Chondrocyte (in vitro differentiated cells): ENCODE measurements at regions not wholly inside any gene's neighbourhood (a gene's known extent, or its start where the extent isn't known, plus 50 kb on each side); places are given as distances from the start of the nearest gene placed in this dataset.

Experiments used
- DNase-seq: peaks from one replicate; pipeline ENCODE4 v3.0.0; 2021; ENCODE audit warnings: mixed read lengths, low spot score
- H3K27ac Mint-ChIP-seq: one replicate; pipeline ENCODE4 v1.8.0; 2021; ENCODE audit warnings: mild to moderate bottlenecking, moderate library complexity, mixed read lengths; ENCODE audit not compliant: unreplicated experiment
- H3K27me3 Mint-ChIP-seq: 2 replicates; pipeline ENCODE4 v1.8.0; 2021; ENCODE audit warnings: low read depth, mixed read lengths
- H3K36me3 Mint-ChIP-seq: 2 replicates; pipeline ENCODE4 v1.8.0; 2021; ENCODE audit warnings: low read depth, mixed read lengths
- H3K4me1 Mint-ChIP-seq: 2 replicates; pipeline ENCODE4 v1.8.0; 2021; ENCODE audit warnings: low read depth, mild to moderate bottlenecking, mixed read lengths
- H3K4me3 Mint-ChIP-seq: one replicate; pipeline ENCODE4 v1.8.0; 2021; ENCODE audit warnings: mild to moderate bottlenecking, moderate library complexity, mixed read lengths; ENCODE audit not compliant: unreplicated experiment
- H3K9me3 Mint-ChIP-seq: 2 replicates; pipeline ENCODE4 v1.8.0; 2021; ENCODE audit warnings: low read depth, mixed read lengths
- TF ChIP-seq, protein P1 (sequence below): fragments of 200-600 bp; sonication (generic); IDR thresholded peaks from 2 replicates; pipeline ENCODE4 v1.5.0; 2021; ENCODE audit warnings: antibody characterized with exemption, mild to moderate bottlenecking, moderate library complexity

GRCh38 chr22:47389201-47389600 lies 626.8 kb downstream of the TBC1D22A start:
- Mint-ChIP-seq H3K27ac (no peak overlapping the region), H3K36me3 (no peaks in the 10 kb centered on the region), H3K27me3 (no peaks in the 10 kb centered on the region), H3K4me1 (no peaks in the 10 kb centered on the region), H3K9me3 (peaks cover under 1% of the 10 kb centered on the region), H3K4me3 (no peak overlapping the region)
- TF ChIP-seq, protein P1, sequence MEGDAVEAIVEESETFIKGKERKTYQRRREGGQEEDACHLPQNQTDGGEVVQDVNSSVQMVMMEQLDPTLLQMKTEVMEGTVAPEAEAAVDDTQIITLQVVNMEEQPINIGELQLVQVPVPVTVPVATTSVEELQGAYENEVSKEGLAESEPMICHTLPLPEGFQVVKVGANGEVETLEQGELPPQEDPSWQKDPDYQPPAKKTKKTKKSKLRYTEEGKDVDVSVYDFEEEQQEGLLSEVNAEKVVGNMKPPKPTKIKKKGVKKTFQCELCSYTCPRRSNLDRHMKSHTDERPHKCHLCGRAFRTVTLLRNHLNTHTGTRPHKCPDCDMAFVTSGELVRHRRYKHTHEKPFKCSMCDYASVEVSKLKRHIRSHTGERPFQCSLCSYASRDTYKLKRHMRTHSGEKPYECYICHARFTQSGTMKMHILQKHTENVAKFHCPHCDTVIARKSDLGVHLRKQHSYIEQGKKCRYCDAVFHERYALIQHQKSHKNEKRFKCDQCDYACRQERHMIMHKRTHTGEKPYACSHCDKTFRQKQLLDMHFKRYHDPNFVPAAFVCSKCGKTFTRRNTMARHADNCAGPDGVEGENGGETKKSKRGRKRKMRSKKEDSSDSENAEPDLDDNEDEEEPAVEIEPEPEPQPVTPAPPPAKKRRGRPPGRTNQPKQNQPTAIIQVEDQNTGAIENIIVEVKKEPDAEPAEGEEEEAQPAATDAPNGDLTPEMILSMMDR = no peak
- peak; percentile 72 for DNase-seq

DNA sequence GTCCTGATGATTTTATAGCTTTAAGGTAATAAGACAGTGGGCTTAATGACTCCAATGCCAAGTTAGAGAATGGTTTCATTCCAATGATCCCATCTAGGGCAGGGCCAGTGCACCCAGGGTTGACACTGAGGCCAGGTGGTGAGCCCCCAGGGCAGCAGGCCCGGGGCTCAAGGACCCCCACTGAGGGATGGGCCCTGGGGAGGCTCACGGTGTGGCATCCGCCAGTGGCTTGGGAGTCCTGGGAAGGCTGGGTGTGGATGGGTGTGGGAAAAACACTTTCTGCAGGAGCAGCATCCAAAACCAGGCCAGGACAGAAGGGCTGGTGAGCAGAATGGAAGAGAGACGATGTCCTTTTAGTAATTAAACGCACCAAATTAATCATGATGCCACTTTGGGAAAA lies 626.3 kb downstream of the TBC1D22A start:
- Mint-ChIP-seq H3K27me3 (no peaks in the 10 kb centered on the region), H3K9me3 (peaks cover 5% of the 10 kb centered on the region), H3K36me3 (no peaks in the 10 kb centered on the region), H3K4me3 (no peak overlapping the region), H3K4me1 (no peaks in the 10 kb centered on the region), H3K27ac (no peak overlapping the region)
- TF ChIP-seq, protein P1 = no peak
- peak; percentile 52 for DNase-seq

GRCh38 chr22:47388331-47388730 lies 625.9 kb downstream of the TBC1D22A start:
- Mint-ChIP-seq H3K4me1 (no peaks in the 10 kb centered on the region), H3K27ac (no peak overlapping the region), H3K36me3 (no peaks in the 10 kb centered on the region), H3K27me3 (no peaks in the 10 kb centered on the region), H3K9me3 (peaks cover 6% of the 10 kb centered on the region), H3K4me3 (no peak overlapping the region)
- peak; percentile 38 for DNase-seq
- TF ChIP-seq, protein P1 = no peak

GRCh38 chr22:47386812-47387510 lies 624.5 kb downstream of the TBC1D22A start:
- H3K4me3 Mint-ChIP-seq = no peak overlapping the region
- peaks cover 13% of the 10 kb centered on the region for H3K9me3 Mint-ChIP-seq
- peak; percentile 82 for DNase-seq

GRCh38 chr22:47384977-47385376 lies 622.5 kb downstream of the TBC1D22A start:
- peak; percentile 57 for DNase-seq
- no peaks in the 10 kb centered on the region for H3K4me1 Mint-ChIP-seq
- peaks cover 2% of the 10 kb centered on the region for H3K27me3 Mint-ChIP-seq
- H3K9me3 Mint-ChIP-seq = peaks cover 13% of the 10 kb centered on the region
- no peaks in the 10 kb centered on the region for H3K36me3 Mint-ChIP-seq
- no peak overlapping the region for H3K27ac Mint-ChIP-seq
- TF ChIP-seq, protein P1 = no peak
- no peak overlapping the region for H3K4me3 Mint-ChIP-seq

More at GRCh38 chr22:47386812-47387510, 624.5 kb downstream of the TBC1D22A start:
- no peaks in the 10 kb centered on the region for H3K36me3 Mint-ChIP-seq
- H3K27me3 Mint-ChIP-seq = peaks cover 2% of the 10 kb centered on the region
- H3K27ac Mint-ChIP-seq = no peak overlapping the region
- TF ChIP-seq, protein P1 = no peak
- H3K4me1 Mint-ChIP-seq = no peaks in the 10 kb centered on the region
